HCT116 (cell line): ENCODE measurements at regions not wholly inside any gene's neighbourhood (a gene's known extent, or its start where the extent isn't known, plus 50 kb on each side); places are given as distances from the start of the nearest gene placed in this dataset.

Experiments used
- ATAC-seq: fragments of 200-7000 bp; cut with Tn5 transposase; 2 replicates; pipeline ENCODE4 v1.9.1; 2020; ENCODE audit warnings: mild to moderate bottlenecking, moderate library complexity
- BruUV-seq: library from RNA; stranded (reverse); fragments of 400-500 nt; replicated peaks from 2 replicates; lab custom pipeline; 2021; lab: Mats Ljungman, UMichigan
- CTCF ChIA-PET: fragments of 300-600 bp; sonication (Branson Sonifier 250); formaldehyde crosslinking; loops from one replicate; lab custom pipeline; 2021; ENCODE audit warnings: antibody characterized with exemption; lab: Charles Lee
- POLR2A ChIA-PET: fragments of 300-600, 350-600 bp; sonication (Branson Sonifier 250); formaldehyde crosslinking; loops from one replicate; lab custom pipeline; 2021; ENCODE audit warnings: antibody characterized with exemption; lab: Charles Lee
- RAD21 ChIA-PET, 2 experiments: fragments of 300-600 bp; sonication (Branson Sonifier 250); formaldehyde crosslinking; loops; one replicate each; lab custom pipeline; 2023; ENCODE audit warnings: low total read pairs in 2 of 2; ENCODE audit not compliant: uncharacterized antibody in 2 of 2, unreplicated experiment in 2 of 2, low non-redundant PET in 1 of 2; lab: Charles Lee
- DNase-seq: peaks from one replicate; pipeline ENCODE4 v3.0.0-alpha.2; 2010; ENCODE audit warnings: low read depth, low spot score
- H2AFZ ChIP-seq: fragments of 200-600 bp; shearing (Covaris generic), sonication (generic); 2 replicates; pipeline ENCODE4 v1.6.1; 2017; ENCODE audit warnings: low read depth, mixed run types, mixed read lengths, antibody characterized with exemption, low read length; ENCODE audit not compliant: poor library complexity, severe bottlenecking
- H3K27ac ChIP-seq: 2 replicates; pipeline ENCODE4 v1.5.1; 2012; ENCODE audit warnings: low read depth, low read length
- H3K27me3 ChIP-seq: fragments of 200-600 bp; sonication (generic); 2 replicates; pipeline ENCODE4 v1.6.1; 2016; ENCODE audit warnings: mixed run types, low read length, mixed read lengths; ENCODE audit not compliant: insufficient read depth
- H3K36me3 ChIP-seq, 2 experiments: fragments of 200-500 bp in 1 of 2; fragments of 200-600 bp in 1 of 2; sonication (Bioruptor generic) in 1 of 2; sonication (generic) in 1 of 2; 2 replicates each; pipeline versions ENCODE4 v1.5.1 to v1.6.1; 2014 to 2016; ENCODE audit warnings: low read length in 2 of 2, inconsistent platforms in 1 of 2, mixed read lengths in 1 of 2, mixed run types in 1 of 2; ENCODE audit not compliant: insufficient read depth in 2 of 2, control insufficient read depth in 1 of 2
- H3K4me1 ChIP-seq, 2 experiments: fragments of 200-600 bp in 1 of 2; sonication (generic) in 1 of 2; 2 replicates each; pipeline versions ENCODE4 v1.5.1 to v1.6.1; 2012 to 2017; ENCODE audit warnings: low read length in 2 of 2, inconsistent platforms in 1 of 2, mild to moderate bottlenecking in 1 of 2, mixed read lengths in 1 of 2, mixed run types in 1 of 2, moderate library complexity in 1 of 2; ENCODE audit not compliant: insufficient read depth in 2 of 2, control insufficient read depth in 1 of 2
- H3K4me2 ChIP-seq: fragments of 200-600 bp; sonication (generic); 2 replicates; pipeline ENCODE4 v1.6.1; 2017; ENCODE audit warnings: mixed run types, low read length, mixed read lengths
- H3K4me3 ChIP-seq, 2 experiments: fragments of 200-600 bp in 1 of 2; sonication (generic) in 1 of 2; replicated peaks in 1 of 2; 2 replicates each; pipeline ENCODE4 v1.5.1; 2011 to 2016; ENCODE audit warnings: low read length in 2 of 2, control low read depth in 1 of 2, low read depth in 1 of 2, mild to moderate bottlenecking in 1 of 2, mixed read lengths in 1 of 2, mixed run types in 1 of 2
- H3K79me2 ChIP-seq: fragments of 200-600 bp; sonication (generic); 2 replicates; pipeline ENCODE4 v1.6.1; 2017; ENCODE audit warnings: mild to moderate bottlenecking, mixed run types, low read length, moderate library complexity, mixed read lengths; ENCODE audit not compliant: insufficient read depth
- H3K9ac ChIP-seq: fragments of 200-600 bp; sonication (generic); 2 replicates; pipeline ENCODE4 v1.6.1; 2016; ENCODE audit warnings: low read length, mixed read lengths
- H3K9me2 ChIP-seq: fragments of 200-600 bp; sonication (generic), shearing (Covaris generic); 2 replicates; pipeline ENCODE4 v1.6.1; 2017; ENCODE audit warnings: mixed run types, mild to moderate bottlenecking, moderate library complexity; ENCODE audit not compliant: insufficient read depth
- H3K9me3 ChIP-seq, 2 experiments: fragments of 200-500 bp in 1 of 2; fragments of 200-600 bp in 1 of 2; sonication (Bioruptor generic) in 1 of 2; sonication (generic) in 1 of 2; 2 replicates each; pipeline ENCODE4 v1.6.1; 2014 to 2017; ENCODE audit warnings: low read length in 2 of 2, mixed read lengths in 2 of 2, inconsistent platforms in 1 of 2, low read depth in 1 of 2, mild to moderate bottlenecking in 1 of 2, mixed run types in 1 of 2, moderate library complexity in 1 of 2; ENCODE audit not compliant: control insufficient read depth in 1 of 2, insufficient read depth in 1 of 2
- H4K20me1 ChIP-seq: fragments of 200-600 bp; sonication (generic), shearing (Covaris generic); 2 replicates; pipeline ENCODE4 v1.6.1; 2017; ENCODE audit warnings: mixed run types, mild to moderate bottlenecking, moderate library complexity; ENCODE audit not compliant: insufficient read depth
- CBX3 ChIP-seq: IDR thresholded peaks from 2 replicates; pipeline ENCODE4 v1.6.1; 2012; ENCODE audit warnings: low read depth
- EGR1 ChIP-seq: IDR thresholded peaks from 2 replicates; pipeline ENCODE4 v1.6.1; 2012; ENCODE audit warnings: low read depth
- ELF1 ChIP-seq: IDR thresholded peaks from 2 replicates; pipeline ENCODE4 v1.6.1; 2012; ENCODE audit warnings: low read depth, borderline replicate concordance
- FOSL1 ChIP-seq: IDR thresholded peaks from 2 replicates; pipeline ENCODE4 v1.6.1; 2012; ENCODE audit warnings: low read depth
- RAD21 ChIP-seq: IDR thresholded peaks from 2 replicates; pipeline ENCODE4 v1.6.1; 2012; ENCODE audit warnings: low read depth, mild to moderate bottlenecking
- SRF ChIP-seq: IDR thresholded peaks from 2 replicates; pipeline ENCODE4 v1.6.1; 2012; ENCODE audit warnings: low read depth
- YY1 ChIP-seq: IDR thresholded peaks from 2 replicates; pipeline ENCODE4 v1.6.1; 2011; ENCODE audit warnings: low read length, low read depth, moderate library complexity, mild to moderate bottlenecking; ENCODE audit not compliant: insufficient replicate concordance; ENCODE audit errors: extremely low read depth
- intact Hi-C: fragments of 100-400 bp; cut with micrococcal nuclease; formaldehyde crosslinking; loops from 2 replicates; pipeline ENCODE4 v1.10.0; 2022
- TF ChIP-seq, protein P1 (sequence below): IDR thresholded peaks from 2 replicates; pipeline ENCODE4 v1.6.1; 2012; ENCODE audit warnings: low read depth
- TF ChIP-seq, protein P2 (sequence below): IDR thresholded peaks from 2 replicates; pipeline ENCODE4 v1.6.1; 2012

DNA sequence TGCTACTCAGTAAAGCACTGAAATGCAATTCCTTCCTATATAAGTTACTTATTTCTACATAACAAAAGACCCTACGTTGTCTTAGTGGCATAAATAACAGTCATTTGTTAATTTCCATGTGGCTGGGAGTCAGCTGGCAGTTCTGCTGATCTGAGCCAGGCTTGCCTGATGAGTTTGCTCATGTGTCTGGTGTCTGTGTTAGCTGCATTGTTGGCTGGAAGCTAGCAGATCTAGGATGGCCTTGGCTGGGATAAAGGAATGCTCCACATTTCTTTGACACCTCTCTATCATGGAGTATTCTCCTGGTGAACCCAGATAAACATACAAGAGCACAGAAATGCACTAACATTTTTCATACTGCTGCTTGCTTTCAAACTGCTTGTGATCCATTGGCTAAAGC is 264.4 kb upstream of the MON1B start (continued):
- TF ChIP-seq, protein P1, sequence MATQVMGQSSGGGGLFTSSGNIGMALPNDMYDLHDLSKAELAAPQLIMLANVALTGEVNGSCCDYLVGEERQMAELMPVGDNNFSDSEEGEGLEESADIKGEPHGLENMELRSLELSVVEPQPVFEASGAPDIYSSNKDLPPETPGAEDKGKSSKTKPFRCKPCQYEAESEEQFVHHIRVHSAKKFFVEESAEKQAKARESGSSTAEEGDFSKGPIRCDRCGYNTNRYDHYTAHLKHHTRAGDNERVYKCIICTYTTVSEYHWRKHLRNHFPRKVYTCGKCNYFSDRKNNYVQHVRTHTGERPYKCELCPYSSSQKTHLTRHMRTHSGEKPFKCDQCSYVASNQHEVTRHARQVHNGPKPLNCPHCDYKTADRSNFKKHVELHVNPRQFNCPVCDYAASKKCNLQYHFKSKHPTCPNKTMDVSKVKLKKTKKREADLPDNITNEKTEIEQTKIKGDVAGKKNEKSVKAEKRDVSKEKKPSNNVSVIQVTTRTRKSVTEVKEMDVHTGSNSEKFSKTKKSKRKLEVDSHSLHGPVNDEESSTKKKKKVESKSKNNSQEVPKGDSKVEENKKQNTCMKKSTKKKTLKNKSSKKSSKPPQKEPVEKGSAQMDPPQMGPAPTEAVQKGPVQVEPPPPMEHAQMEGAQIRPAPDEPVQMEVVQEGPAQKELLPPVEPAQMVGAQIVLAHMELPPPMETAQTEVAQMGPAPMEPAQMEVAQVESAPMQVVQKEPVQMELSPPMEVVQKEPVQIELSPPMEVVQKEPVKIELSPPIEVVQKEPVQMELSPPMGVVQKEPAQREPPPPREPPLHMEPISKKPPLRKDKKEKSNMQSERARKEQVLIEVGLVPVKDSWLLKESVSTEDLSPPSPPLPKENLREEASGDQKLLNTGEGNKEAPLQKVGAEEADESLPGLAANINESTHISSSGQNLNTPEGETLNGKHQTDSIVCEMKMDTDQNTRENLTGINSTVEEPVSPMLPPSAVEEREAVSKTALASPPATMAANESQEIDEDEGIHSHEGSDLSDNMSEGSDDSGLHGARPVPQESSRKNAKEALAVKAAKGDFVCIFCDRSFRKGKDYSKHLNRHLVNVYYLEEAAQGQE, result no peak
- TF ChIP-seq RAD21, result no peak
- no peak for TF ChIP-seq YY1
- TF ChIP-seq FOSL1, result no peak
- no peak for TF ChIP-seq SRF
- TF ChIP-seq, protein P2, sequence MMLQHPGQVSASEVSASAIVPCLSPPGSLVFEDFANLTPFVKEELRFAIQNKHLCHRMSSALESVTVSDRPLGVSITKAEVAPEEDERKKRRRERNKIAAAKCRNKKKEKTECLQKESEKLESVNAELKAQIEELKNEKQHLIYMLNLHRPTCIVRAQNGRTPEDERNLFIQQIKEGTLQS, result no peak

DNA sequence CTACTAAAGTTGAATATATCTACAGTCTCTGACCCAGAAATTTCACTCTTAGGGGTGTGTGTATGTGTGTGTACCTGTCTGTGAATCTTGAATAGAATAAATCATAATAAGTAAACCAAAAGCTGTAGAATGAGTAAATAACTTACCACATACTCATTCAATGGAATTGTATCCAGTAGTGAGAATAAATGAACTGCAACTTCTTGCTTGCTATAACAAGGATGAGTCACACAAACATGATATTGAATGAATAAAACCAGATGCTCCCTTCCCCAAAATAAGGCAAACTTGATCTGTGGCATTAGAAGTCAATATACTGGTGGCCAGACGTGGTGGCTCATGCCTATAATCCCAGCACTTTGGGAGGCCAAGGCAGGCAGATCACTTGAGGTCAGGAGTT is 259.8 kb upstream of the MON1B start:
- RAD21 ChIA-PET, result no interaction called here
- no peaks in the 10 kb centered on the region for H3K36me3 ChIP-seq
- H3K4me1 ChIP-seq, result no peaks in the 10 kb centered on the region
- no peak overlapping the region for H3K4me2 ChIP-seq
- no peak for DNase-seq
- intact Hi-C loops, result no loop called here
- H3K9me2 ChIP-seq, result no peaks in the 10 kb centered on the region
- CTCF ChIA-PET, result no interaction called here
- no peak overlapping the region for H3K27ac ChIP-seq
- BruUV-seq, result no TSS peak
- no peaks in the 10 kb centered on the region for H3K79me2 ChIP-seq
- no peaks in the 10 kb centered on the region for H4K20me1 ChIP-seq
- no peak for ATAC-seq
- H3K27me3 ChIP-seq, result no peaks in the 10 kb centered on the region
- TF ChIP-seq, protein P2, result no peak
- TF ChIP-seq YY1, result no peak
- TF ChIP-seq EGR1, result no peak
- no peak for TF ChIP-seq ELF1
- TF ChIP-seq CBX3, result no peak
- H3K4me3 ChIP-seq, result no peak overlapping the region
- no peak overlapping the region for H3K9ac ChIP-seq
- POLR2A ChIA-PET, result no interaction called here
- no peaks in the 10 kb centered on the region; a peak in 1 of 4 replicates for H3K9me3 ChIP-seq
- no peak overlapping the region for H2AFZ ChIP-seq
